Esophagus squamous epithelium (tissue), 5 donors: ENCODE measurements at regions not wholly inside any gene's neighbourhood (a gene's known extent, or its start where the extent isn't known, plus 50 kb on each side); places are given as distances from the start of the nearest gene placed in this dataset.

Experiments used
- DNase-seq: peaks from one replicate; lab custom pipeline; 2025; lab: John Stamatoyannopoulos, UW
- H3K27ac ChIP-seq, 4 donors: fragments of 200-600 bp; sonication (generic); one replicate each; pipeline ENCODE4 v1.5.1; 2016 to 2019; ENCODE audit warnings: mild to moderate bottlenecking in 1 of 4
- H3K27me3 ChIP-seq, 4 donors: fragments of 200-600 bp; sonication (generic); 1 replicate in 3 of 4; 2 replicates in 1 of 4; pipeline versions ENCODE4 v1.5.1 to v1.6.0; 2017 to 2021; ENCODE audit warnings: antibody characterized with exemption in 1 of 4
- H3K36me3 ChIP-seq, 3 donors: fragments of 200-600 bp; sonication (generic); one replicate each; pipeline ENCODE4 v1.5.1; 2016 to 2019
- H3K4me1 ChIP-seq, 3 donors: fragments of 200-600 bp; sonication (generic); one replicate each; pipeline ENCODE4 v1.5.1; 2017 to 2019
- H3K4me3 ChIP-seq, 4 donors: fragments of 200-600 bp; sonication (generic); 1 replicate in 3 of 4; 2 replicates in 1 of 4; pipeline ENCODE4 v1.5.1; 2016 to 2019; ENCODE audit warnings: mild to moderate bottlenecking in 2 of 4, moderate library complexity in 1 of 4
- H3K9me3 ChIP-seq, 3 donors: fragments of 200-600 bp; sonication (generic); one replicate each; pipeline ENCODE4 v1.5.1; 2016 to 2019
- CTCF ChIP-seq, 6 experiments: fragments of 450-650 bp in 4 of 6; fragments of 200-600 bp in 2 of 6; sonication (generic) in 2 of 6; IDR thresholded peaks; one replicate each; pipeline ENCODE4 v1.5.1; 2016 to 2019; ENCODE audit warnings: antibody characterized with exemption in 6 of 6, mild to moderate bottlenecking in 4 of 6, moderate library complexity in 4 of 6
- POLR2A ChIP-seq, 4 donors: fragments of 450-650 bp; IDR thresholded peaks; one replicate each; pipeline ENCODE4 v1.6.1; 2017; ENCODE audit warnings: antibody characterized with exemption in 4 of 4, mild to moderate bottlenecking in 4 of 4, moderate library complexity in 3 of 4
- WGBS, 2 donors: methylation state at CpG; one replicate each; pipeline ENCODE4 v1.1.5; 2018; 5-methylcytosine and 5-hydroxymethylcytosine counted together
- intact Hi-C: fragments of 100-400 bp; cut with DNase I; formaldehyde crosslinking; loops from one replicate; pipeline ENCODE4 v1.15.0; 2022
- donor health status: DM: yes; HTN: yes; CAD: no.

DNA sequence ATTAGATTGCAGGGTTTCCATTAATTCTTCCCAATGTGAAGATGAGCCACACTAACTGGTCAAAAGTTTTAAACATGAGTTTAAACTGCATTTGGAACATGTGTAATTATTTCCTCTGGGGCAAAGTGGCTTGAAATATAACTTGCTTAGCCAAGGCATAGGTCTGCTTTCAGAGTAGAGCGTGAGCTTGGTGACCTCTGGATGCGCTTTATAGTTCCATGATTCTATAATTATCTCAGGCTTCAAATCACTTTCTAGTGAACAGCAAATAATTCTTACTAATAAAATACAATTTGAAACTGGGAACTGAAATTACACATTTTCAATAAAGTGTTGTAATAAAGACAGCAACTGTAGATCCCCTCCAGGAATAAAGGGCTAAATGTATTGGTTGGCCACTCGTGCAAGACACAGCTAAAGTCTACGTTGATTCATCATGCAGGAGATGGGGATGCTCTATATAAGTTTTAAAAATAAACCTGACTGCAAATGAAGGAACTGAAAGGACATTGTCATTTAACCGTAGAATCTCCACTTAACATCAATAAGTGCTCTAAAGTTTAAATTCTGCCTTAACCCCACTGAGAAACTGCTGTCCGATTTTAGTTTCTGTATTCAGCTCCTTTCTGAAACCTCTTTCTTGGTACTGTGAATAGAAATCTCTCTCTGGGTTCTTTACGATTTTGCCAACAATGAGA, 460.0 kb downstream of the PSAT1 start:
- intact Hi-C loops, result no loop called here
- WGBS, 2 donors, result 79 to 81% methylated on average over 7 of the region's 7 CpGs

DNA sequence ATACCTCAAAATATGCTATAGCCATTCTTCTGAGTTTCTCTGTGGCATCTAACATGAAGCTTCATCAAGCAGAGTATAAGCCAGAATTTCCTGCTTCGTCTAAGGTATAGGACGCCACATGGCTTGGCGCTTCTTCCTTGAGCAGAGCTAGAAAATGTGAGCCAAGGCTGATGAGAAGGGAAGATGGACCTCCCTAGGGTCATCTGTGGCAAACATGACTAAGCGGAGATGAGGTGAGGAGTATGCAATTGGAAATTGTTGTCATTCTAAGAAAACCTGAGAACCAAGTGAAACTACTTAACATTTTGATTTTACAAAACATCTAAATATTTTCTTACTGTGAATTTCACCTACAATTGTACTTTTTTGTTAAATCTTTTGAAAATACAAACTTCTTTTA, 466.5 kb downstream of the PSAT1 start:
- no peaks in the 10 kb centered on the region for H3K4me1 ChIP-seq
- TF ChIP-seq POLR2A (IDR thresholded peaks at IDR 0.05) (no peak), CTCF (IDR thresholded peaks at IDR 0.05) (no peak)
- H3K36me3 ChIP-seq, result no peaks in the 10 kb centered on the region
- no peak overlapping the region for H3K4me3 ChIP-seq
- intact Hi-C loops, result no loop called here
- 93 to 98% methylated on average over 4 of the region's 4 CpGs for WGBS, 2 donors
- H3K9me3 ChIP-seq, result no peaks in the 10 kb centered on the region
- H3K27ac ChIP-seq, result no peak overlapping the region
- no peaks in the 10 kb centered on the region for H3K27me3 ChIP-seq
- no peak for DNase-seq

More for the DNA sequence above, 460.0 kb downstream of the PSAT1 start:
- H3K27me3 ChIP-seq, result no peaks in the 10 kb centered on the region
- no peaks in the 10 kb centered on the region for H3K36me3 ChIP-seq
- H3K4me3 ChIP-seq, result no peak overlapping the region
- no peaks in the 10 kb centered on the region for H3K9me3 ChIP-seq
- H3K4me1 ChIP-seq, result no peaks in the 10 kb centered on the region
- no peak overlapping the region for H3K27ac ChIP-seq
- TF ChIP-seq POLR2A (IDR thresholded peaks at IDR 0.05) (no peak), CTCF (IDR thresholded peaks at IDR 0.05) (no peak)
- no peak for DNase-seq

DNA sequence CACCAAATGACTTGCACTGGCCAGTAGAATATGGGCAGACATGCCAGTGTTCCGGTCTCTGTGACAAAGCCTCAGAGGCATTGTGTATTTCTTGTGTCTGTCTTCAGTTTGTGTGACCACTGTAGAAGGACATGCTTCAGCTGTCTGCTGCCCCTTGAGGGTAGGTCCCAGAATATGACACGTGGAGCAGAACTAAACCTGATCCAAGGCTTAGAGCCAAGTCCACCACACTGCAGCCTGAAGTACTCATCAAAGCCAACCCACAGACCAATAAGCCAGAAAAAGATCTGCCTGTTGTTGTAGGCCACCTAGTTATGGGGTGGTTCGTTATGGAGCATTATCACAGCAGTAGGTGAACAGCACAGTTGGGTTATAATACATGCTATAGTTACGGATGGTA, 468.9 kb downstream of the PSAT1 start:
- Histone ChIP-seq H3K4me3 (no peak overlapping the region), H3K27ac (no peak overlapping the region), H3K27me3 (no peaks in the 10 kb centered on the region), H3K36me3 (no peaks in the 10 kb centered on the region), H3K9me3 (no peaks in the 10 kb centered on the region), H3K4me1 (no peaks in the 10 kb centered on the region)
- intact Hi-C loops, result no loop called here
- no peak for DNase-seq
- TF ChIP-seq CTCF (IDR thresholded peaks at IDR 0.05) (no peak), POLR2A (IDR thresholded peaks at IDR 0.05) (no peak)
- 79 to 90% methylated on average over 4 of the region's 4 CpGs for WGBS, 2 donors

- WGBS, 2 donors, result 73% methylated on average over 7 of the region's 7 CpGs
- Histone ChIP-seq H3K27me3 (no peaks in the 10 kb centered on the region), H3K4me3 (no peak overlapping the region), H3K27ac (no peak overlapping the region), H3K9me3 (no peaks in the 10 kb centered on the region), H3K4me1 (no peaks in the 10 kb centered on the region), H3K36me3 (no peaks in the 10 kb centered on the region)
- intact Hi-C loops, result no loop called here
- TF ChIP-seq CTCF (IDR thresholded peaks at IDR 0.05) (no peak), POLR2A (IDR thresholded peaks at IDR 0.05) (no peak)
- DNase-seq, result no peak
Observed at GRCh38 chr9:78767490-78767889, 470.6 kb downstream of the PSAT1 start.

- no peaks in the 10 kb centered on the region for H3K36me3 ChIP-seq
- no peak for DNase-seq
- no peaks in the 10 kb centered on the region for H3K4me1 ChIP-seq
- no peak overlapping the region for H3K27ac ChIP-seq
- intact Hi-C loops, result no loop called here
- no peaks in the 10 kb centered on the region for H3K9me3 ChIP-seq
- no peaks in the 10 kb centered on the region for H3K27me3 ChIP-seq
- WGBS, 2 donors, result 56 to 62% methylated on average over 2 of the region's 2 CpGs
- no peak for TF ChIP-seq POLR2A (IDR thresholded peaks at IDR 0.05)
- TF ChIP-seq CTCF (IDR thresholded peaks at IDR 0.05), result no peak
- H3K4me3 ChIP-seq, result no peak overlapping the region
Observed at GRCh38 chr9:78769690-78770089, 472.8 kb downstream of the PSAT1 start.
